Left forelimb (tissue), 1 donor: ENCODE measurements at regions not wholly inside any gene's neighbourhood (a gene's known extent, or its start where the extent isn't known, plus 50 kb on each side); places are given as distances from the start of the nearest gene placed in this dataset.

Experiments
- DNase-seq: peaks from one replicate; pipeline ENCODE4 v3.0.0-alpha.2; 2018; ENCODE audit warnings: low spot score

GRCh38 chr3:87044409-87044808, 53.5 kb upstream of the VGLL3 start:
- DNase-seq = no peak

- no peak for DNase-seq
Measured at GRCh38 chr3:87041191-87041590, 50.2 kb upstream of the VGLL3 start.
